NCI-H1694 (cell line): ENCODE measurements at regions not wholly inside any gene's neighbourhood (a gene's known extent, or its start where the extent isn't known, plus 50 kb on each side); places are given as distances from the start of the nearest gene placed in this dataset.
"Not testable (repeated sequence)": the region's sequence is repeated elsewhere in the genome, so short reads cannot be mapped to it uniquely, and the experiment has no call there.

Experiments used
- DNase-seq: peaks from one replicate; lab custom pipeline; 2025; lab: John Stamatoyannopoulos, UW

DNA sequence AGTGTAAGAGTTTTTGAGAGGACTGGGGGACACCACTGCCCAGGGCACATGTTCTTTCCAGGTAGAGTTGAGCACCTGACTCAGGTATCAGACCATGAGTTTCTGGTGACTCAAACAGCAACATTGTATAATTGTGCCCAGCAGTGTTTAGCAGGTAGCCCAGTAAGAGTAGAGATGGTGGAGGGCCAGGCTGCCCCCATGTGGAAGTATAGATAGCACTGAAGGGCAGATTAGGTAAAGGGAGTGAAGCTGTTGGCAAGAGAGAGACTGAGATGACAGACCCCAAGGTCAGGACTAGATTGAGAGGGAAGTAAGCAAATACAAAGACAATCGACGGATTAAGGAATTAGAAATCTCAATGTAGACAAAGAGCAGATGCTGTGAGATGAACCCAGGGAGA, 74.6 kb downstream of the TRIM42 start:
- no peak for DNase-seq

DNA sequence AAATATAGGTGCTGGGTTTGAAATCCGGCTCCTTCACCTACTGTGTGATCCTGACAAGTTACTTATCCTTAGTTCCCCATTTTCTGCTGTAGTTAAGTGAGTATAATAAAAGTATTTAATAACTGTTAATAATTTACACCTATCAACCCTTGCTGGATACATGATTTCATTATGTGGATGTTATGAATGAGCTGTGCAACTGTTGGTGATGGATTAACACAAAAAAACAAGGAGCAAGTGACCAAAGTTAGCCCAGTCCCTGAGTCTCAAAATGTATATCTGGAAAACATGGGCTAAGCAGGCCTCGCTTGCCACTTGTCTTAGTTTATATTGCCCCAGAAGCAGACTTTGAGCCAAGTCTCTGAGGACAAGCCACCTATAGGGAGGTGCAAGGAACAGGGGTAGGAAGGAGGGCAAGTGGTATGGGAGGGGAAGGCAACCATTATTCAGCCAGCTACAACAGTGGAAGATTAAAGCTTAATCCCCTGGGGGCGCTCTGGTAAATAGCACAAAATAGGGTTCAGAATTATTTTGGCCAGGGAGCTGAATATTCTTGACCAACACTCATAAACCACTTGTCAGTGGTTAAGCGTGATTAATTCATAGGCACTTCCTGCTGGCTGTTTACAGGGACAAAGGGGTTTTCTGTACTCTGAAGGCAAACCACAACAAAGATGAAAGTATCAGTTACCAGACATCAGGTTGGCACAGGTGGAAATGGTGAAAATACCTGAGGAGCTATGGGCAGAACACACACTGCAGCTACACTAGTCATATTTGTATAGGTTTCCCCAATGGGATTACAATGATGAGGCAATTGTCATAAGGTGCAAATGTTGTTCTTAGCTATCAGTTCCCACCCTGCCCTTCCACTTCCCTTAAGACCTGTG, 76.2 kb downstream of the TRIM42 start:
- no peak for DNase-seq

DNA sequence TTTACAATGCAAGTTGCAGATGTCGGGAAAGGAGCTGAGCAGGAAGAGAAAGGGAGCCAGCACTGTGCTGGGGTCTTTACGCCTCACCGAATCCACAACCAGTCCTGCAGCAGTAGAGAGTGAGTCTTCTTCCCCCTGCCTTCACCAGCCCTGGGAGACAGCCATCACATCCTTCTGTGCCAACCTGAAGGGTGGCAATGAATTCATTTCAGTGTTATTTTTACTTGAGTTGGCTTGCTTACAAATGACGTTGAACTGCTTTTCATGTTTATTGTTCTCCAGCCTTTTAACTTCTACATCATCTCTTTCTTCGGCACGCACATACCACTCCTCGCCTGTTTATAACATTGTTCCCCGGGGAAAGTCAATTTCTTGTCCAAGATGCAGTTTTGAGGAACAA, 77.1 kb downstream of the TRIM42 start:
- no peak for DNase-seq

DNA sequence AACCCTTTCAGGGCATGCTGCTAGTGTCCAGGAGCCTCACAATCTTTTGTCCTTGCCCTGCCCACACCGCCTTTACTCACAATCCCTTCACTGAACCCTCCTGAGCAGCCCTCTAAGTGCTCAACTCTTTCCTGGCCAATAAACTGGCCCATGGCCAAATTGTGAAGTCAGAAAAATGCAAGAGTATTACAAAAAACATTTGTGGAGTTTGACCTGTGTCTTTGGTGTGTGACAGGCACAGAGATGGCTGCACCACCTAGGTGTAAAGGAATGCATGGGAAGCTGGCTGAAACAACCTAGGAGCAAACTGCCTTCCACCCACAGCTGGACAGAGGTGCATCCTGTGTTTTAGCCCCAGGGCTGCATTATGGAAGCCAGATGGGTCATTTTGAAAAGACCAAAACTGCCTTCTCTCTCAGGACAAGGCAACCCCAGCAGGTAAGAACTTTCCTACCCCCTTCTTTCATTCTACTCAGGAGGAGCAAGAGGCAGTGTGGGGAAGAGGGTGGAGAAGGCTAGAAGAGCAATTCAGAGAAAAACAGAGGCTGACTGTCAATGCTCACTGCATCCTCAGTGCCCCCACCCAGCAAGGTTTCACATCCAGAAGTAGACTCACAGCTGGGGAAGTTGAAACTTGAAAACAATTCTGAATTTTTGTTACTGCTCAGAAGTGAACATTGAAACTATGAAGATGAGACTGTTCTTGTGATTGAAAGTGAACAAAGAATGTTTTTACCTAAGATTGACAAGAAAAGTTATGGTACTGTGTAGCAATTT, 78.6 kb downstream of the TRIM42 start:
- no peak for DNase-seq

DNA sequence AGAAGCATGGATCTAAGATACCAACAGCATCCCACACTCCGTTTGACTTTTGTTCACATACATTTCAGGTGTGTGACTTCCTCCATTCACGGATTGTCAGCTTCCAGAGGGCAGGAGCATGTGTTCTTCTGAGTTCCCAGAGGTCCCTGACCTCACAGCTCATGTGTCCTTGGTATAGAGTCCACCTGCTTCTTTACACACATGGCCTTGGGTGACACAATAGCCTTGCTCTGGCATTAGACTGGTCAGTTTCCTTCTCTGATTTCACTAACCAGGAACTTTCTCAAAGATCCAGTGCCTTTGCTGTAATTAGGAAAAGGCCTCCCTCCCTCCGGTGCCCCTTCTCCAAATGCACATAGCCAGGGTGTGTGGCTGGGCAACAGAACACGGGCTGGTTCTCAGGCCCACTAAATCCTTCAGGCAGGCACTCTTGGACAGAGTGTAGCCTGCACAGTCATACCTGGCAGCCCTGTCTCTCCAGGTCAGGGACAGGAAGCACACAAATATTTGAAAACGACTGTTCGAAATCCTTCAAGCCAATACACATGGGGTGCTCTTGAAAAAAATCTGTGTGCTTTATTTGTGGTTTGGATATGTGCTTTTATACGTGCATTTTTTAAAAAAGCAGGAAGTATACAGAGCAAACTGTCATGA, 81.1 kb downstream of the TRIM42 start:
- DNase-seq: no peak

DNA sequence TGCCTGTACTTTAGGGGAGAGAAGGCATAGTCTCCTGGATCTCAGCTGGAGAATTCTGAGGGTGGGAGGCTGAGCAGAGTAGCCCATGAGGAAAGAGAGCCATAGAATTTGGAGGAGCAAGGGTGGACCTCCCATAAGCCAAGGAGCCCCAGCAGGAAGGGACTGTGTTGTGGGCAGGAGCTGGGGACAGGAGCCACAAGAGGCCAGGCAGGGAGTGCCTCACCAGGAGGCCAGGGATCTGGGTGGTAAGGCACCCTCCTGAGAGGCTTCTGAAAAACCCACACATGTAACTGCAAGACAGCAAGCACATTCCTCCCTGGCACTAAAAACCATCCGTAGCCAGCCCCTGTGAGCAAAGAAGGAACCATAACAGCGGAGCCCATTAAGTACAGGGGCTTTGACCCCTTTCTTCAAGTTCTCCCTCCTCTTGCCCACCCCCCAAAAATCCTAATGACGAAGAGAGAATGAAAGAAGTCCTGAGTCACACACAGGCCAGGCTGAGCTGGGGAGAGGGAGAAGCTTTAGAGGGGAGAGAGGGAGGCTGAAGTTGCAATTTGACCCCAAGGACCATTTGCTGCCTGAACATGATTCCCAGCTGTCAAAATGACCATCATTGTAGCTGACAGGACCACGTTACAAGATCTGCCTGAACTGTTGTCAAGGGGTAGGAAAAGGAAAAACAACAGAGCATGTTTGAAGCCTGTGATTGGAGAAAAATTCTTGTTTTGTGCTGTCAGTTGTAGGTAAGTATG, 82.6 kb downstream of the TRIM42 start:
- DNase-seq: no peak

DNA sequence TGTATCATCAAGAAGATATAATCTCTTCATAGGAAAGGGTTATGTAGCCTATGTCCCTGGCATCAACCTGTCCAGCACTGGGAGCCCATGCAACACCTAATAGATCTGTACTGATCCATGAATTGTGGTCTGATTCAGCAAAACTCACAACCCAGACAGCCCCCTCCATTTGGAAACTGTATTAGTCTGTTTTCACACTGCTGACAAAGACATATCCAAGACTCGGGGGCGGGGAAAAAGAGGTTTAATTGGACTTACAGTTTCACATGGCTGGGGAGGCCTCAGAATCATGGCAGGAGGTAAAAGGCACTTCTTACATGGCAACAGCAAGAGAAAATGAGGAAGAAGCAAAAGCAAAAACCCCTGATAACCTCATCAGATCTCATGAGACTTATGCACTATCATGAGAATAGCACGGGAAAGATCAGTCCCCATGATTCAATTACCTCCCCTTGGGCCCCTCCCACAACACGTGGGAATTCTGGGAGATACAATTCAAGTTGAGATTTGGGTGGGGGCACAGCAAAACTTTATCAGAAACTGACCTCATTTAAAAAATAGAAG, 83.3 kb downstream of the TRIM42 start:
- DNase-seq: no peak

DNA sequence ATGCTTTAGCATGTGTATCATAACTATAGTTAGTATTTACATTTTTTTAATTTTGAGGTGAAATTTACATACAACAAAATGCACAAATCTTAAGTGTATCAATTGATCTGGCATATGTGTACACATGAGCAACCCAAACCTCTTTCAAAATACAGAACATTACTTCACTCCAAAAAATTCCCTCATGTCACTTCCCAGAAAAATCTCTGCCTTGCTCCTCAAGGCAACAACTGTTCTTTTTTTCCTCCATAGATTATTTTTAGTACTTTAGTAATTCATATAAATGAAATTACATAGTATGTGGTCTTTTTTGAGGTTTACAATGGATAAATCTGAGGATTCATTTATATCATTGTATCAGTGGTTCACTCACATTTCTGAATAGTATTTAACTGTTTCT, 84.9 kb downstream of the TRIM42 start:
- DNase-seq: no peak

DNA sequence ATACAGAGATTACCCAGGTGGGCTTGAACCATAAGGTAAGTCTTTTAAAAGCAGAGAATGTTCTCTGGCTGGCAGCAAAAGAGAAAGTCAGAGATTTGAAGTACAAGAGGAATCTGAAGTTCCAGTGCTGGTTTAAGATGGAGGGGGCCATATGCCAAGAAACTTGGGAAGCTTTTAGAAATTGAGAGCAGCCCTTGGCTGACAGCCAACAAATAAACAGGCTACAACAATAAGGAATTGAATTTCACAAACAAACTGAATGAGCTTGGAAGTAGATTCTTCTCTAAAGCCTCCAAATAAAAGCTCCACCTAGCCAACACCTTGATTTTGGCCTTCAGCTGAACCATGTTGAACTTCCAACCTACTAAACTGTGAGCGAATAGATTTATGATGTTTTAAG, 85.7 kb downstream of the TRIM42 start:
- no peak for DNase-seq

DNA sequence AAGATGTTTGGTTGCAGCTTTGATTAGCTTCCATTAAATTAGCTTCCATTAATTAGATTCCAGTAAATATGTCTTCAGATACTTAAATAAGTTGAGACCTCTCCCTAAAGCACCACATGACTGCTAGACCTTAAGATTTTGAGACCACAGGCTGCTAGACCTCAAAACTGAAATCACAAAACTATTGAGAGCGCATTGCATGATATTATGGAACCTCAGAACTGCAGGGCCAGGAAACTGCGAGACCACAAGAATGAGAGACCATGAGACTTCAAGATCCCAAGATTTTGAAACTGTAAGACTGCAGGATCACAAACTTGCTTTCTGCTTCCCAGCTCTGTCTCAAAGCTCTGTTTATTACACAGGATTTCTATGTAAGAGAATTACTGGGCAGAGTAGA, 87.4 kb downstream of the TRIM42 start:
- no peak for DNase-seq

DNA sequence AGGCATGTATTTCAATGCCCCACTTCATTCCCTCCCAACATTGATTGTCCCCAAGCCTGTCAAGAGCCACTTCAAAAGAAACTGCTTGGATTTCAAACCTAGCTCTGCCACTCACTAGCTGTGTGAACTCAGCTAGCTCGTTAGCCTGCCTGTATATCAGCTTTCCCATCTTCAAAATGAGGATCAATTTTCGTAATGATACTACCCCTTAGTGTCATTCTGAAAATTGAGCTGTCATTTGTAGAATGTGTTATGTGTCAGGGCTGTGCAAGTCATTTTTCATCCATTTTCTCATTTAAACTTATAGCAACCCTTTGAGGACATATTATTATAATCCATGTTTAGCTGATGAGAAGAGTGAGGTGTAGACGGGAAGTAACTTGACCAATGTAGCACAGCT, 88.6 kb downstream of the TRIM42 start:
- no peak for DNase-seq

DNA sequence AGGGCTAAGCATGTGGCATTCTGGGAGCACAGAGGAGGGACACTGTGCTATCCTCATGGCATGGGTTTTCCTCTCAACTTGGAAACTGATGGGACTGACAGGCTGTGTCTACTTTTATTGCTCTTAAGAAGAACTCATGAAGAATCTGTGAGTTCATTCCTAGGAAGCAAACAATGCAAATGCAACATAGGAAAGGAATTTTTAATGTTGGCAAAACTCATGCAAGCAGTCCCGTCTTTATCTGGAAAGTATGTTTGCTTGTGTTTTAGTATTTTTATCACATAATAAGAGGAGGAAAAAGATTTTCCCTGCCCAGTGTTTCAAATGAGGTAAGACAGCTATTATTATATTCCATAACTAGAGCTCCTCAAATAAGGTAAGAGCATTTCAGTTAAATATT, 89.7 kb downstream of the TRIM42 start:
- no peak for DNase-seq

DNA sequence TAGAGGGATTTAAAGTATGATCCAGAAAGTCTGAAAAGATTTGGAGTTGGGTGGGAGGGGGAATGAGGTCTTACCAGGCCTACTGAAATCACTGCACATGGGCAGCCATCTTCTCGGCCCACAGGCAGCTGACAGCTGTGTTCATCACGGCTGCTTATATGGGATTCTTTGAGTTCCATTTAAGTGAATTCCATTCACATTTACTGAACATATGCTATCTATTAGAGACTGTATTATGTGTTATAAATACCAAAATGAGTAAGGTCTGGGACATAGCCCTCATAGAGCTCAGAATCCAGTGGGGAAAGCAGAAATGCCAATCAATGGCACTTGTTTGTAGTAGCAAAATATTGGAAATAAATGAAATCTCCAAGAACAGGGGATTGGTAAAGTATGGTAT, 91.1 kb downstream of the TRIM42 start:
- DNase-seq: no peak

DNA sequence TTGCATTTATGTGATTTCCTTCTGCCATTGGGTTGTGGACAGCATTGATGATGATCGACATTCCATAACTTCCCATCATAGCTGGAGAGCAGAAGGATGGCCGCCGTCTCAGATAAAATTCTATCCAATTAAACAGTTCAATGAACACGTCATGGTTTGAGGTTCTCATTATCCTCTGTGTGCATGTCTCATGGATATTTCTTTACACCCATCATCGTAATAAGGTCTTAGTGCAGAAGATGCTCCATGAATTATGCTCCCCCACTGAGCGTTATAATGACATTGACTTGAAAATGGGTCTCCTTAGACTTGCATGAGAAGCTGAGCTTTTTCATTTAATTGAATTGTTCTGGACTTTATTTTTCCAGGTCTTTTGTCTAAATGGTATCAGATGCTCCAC, 92.1 kb downstream of the TRIM42 start:
- DNase-seq: no peak

DNA sequence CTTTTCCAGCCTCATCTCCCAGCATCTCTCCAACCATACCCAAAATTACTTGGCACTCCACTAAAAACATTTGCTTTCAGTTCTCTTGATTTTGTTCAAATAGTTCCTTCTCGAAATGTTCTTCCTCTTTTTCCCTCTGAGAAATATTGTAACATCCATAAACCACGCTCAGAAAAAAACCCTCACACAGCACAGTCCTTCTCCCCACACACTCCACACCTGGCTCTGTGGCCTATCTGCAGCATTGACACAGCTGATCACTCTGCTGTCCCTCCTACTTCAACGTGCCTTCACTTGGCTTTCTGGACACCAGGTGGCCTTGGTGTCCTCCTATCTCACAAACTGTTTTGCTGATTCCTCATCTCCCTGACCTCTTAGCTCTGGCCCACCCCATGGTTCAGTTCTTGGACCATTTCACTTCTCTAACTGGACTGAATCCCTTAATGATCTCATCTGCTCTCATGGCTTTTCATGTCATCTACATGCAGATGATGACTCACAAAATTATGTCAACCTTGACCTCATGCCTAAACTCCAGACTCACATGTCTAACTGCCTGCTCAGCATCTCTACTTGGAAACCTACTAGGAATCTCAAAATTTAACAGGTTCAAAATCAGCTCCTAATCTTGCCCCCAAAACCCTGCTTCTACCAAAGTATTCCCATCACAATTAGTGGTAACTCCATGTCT, 93.3 kb downstream of the TRIM42 start:
- no peak for DNase-seq

DNA sequence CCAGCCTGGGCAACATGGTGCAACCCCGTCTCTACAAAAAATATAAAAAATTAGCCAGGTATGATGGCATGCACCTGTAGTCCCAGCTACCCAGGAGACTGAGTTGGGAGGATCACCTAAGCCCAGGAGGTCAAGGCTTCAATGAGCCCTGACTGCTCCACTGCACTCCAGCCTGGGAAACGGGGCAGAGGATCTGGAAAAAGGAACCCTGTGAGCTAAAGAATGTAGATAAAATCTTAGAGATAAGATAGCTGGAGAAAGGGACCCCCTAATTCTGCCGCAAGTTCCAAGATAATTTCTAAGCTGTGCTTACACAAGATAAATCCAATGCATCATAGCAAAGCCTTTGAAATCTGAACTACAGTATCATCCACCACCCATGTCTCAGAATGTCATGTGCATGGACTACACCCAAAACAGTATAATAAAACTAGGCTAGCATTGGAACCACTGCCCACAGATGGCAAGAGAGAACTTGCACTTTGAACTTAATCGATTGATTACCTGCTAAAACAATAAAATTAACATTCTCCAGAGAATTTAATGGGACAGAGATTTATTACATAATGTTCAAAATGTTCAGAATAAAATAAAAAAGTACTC, 99.9 kb downstream of the TRIM42 start:
- no peak for DNase-seq

DNA sequence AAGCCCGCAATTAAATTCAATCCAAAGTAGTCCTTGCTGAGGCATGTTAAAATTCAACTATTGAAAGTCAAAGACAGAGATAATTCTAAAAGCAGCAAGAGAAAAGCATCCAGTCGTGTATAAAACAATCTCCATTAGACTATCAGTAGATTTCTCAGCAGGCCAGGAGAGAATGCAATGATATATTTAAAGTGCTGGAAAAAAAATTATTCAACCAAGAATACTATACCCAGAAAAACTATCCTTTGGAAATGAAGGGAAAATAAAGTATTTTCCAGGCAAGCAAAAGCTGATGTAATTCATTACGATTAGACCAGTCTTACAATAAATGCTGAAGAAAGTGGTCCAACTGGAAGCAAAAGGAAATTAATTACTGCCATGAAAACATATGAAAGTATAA, 113.5 kb downstream of the TRIM42 start:
- no peak for DNase-seq

DNA sequence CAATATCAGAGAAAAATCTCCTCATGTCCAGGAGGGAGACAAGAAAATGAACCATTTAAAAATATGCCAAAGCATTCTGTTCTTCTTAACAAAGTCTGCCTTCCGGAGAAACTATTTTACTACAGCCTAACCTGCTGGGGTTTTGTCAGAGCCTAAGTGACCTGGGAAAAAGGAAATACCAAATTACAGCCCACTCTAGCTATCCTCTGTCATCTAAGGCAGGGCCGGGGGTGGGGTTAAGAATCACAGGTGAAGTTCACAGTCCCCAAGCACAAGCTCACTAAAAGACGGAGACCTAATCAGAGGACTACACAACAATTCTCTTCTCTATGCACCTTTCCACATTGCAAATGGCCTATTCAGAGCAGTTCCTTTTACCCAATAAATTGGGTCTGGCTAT, 116.6 kb downstream of the TRIM42 start:
- DNase-seq: no peak

DNA sequence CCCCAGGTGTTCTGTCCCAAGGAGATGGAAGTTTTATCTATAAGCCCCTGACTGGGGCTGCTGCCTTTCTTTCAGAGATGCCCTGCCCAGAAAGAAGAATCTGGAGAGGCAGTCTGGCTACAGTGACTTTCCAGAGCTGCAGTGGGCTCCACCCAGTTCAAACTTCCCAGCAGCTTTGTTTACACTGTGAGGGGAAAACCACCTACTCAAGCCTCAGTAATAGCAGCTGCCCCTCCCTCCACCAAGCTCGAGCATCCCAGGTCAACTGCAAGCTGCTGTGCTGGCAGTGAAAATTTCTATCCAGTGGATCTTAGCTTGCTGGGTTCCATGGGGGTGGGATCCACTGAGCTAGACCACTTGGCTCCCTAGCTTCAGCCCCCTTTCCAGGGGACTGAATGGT, 125.0 kb downstream of the TRIM42 start:
- not testable (repeated sequence) for DNase-seq

DNA sequence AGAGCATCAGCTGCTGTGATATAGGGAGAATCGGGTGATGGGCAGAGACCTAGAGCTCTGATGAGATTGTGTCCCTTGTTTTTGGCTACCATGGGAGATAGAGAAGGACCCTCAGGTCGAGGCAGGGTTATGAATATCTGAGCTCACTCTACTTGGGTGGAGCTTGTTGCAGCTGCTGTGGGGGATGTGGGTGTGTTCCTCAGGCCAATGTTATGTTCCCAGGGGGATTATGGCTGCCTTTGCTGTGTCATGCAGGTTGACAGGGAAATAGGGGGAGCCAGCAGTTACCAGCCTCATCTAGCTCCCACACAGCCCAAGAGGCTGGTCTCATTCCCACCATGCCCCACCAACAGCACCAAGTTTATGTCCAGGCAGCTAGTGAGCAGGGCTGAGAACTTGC, 131.5 kb downstream of the TRIM42 start:
- DNase-seq: no peak
